Transverse colon (tissue), 4 donors: ENCODE measurements at regions not wholly inside any gene's neighbourhood (a gene's known extent, or its start where the extent isn't known, plus 50 kb on each side); places are given as distances from the start of the nearest gene placed in this dataset.

ENCODE experiments used
- DNase-seq: peaks from one replicate; pipeline ENCODE4 v3.0.0-alpha.2; 2019
- H3K27ac ChIP-seq, 4 donors: fragments of 200-600 bp; sonication (generic); 2 replicates each; pipeline ENCODE4 v1.5.1; 2016 to 2018; ENCODE audit warnings: inconsistent platforms in 4 of 4
- H3K27me3 ChIP-seq: fragments of 200-600 bp; sonication (generic); 2 replicates; pipeline ENCODE4 v1.5.1; 2017; ENCODE audit warnings: inconsistent platforms
- H3K36me3 ChIP-seq, 4 donors: fragments of 200-600 bp; sonication (generic); 2 replicates each; pipeline ENCODE4 v1.5.1; 2017 to 2019; ENCODE audit warnings: inconsistent platforms in 4 of 4
- H3K4me1 ChIP-seq, 4 donors: fragments of 200-600 bp; sonication (generic); 2 replicates each; pipeline ENCODE4 v1.5.1; 2017 to 2020; ENCODE audit warnings: inconsistent platforms in 4 of 4
- H3K4me3 ChIP-seq, 4 donors: fragments of 200-600 bp; sonication (generic); 1 replicate in 1 of 4; 2 replicates in 3 of 4; pipeline versions ENCODE4 v1.5.1 to v1.6.1; 2017 to 2019; ENCODE audit warnings: inconsistent platforms in 4 of 4
- H3K9me3 ChIP-seq, 2 donors: fragments of 200-600 bp; sonication (generic); 2 replicates each; pipeline ENCODE4 v1.5.1; 2017 to 2019; ENCODE audit warnings: inconsistent platforms in 2 of 2
- EP300 ChIP-seq: sonication (generic); formaldehyde crosslinking; IDR thresholded peaks from one replicate; pipeline ENCODE4 v1.6.1; 2017; ENCODE audit warnings: antibody characterized with exemption, low read depth
- POLR2A ChIP-seq: fragments of 450-650 bp; IDR thresholded peaks from one replicate; pipeline ENCODE4 v1.6.1; 2016; ENCODE audit warnings: antibody characterized with exemption, mild to moderate bottlenecking, moderate library complexity
- POLR2AphosphoS5 ChIP-seq, 3 donors: sonication (generic); formaldehyde crosslinking; IDR thresholded peaks; one replicate each; pipeline ENCODE4 v1.6.1; 2016; ENCODE audit warnings: antibody characterized with exemption in 3 of 3
- WGBS, 2 donors: methylation state at CpG; one replicate each; pipeline ENCODE4 v1.1.5; 2018; ENCODE audit warnings: low coverage in 1 of 2; 5-methylcytosine and 5-hydroxymethylcytosine counted together
- in situ Hi-C, 4 donors: fragments of 200-750 bp; cut with MboI; loops; one replicate each; pipeline versions ENCODE4 v1.15.0 to v1.15.1; 2017; ENCODE audit warnings: low sequenced_read_pairs in 3 of 4, low pct_ligation_motif_present in 1 of 4, low pct_unique_long_range_greater_than_20kb in 1 of 4
- intact Hi-C: fragments of 100-400 bp; cut with DNase I; formaldehyde crosslinking; loops from one replicate; pipeline ENCODE4 v1.15.1; 2023; ENCODE audit warnings: low total_unique reads
- TF ChIP-seq, protein P1 (sequence below), 5 experiments: fragments of 200-600 bp in 3 of 5; fragments of 450-650 bp in 2 of 5; sonication (generic) in 3 of 5; IDR thresholded peaks; 1 replicate in 2 of 5; 2 replicates in 3 of 5; pipeline ENCODE4 v1.5.1; 2016 to 2017; ENCODE audit warnings: antibody characterized with exemption in 5 of 5, inconsistent platforms in 3 of 5, mild to moderate bottlenecking in 2 of 5, moderate library complexity in 1 of 5

DNA sequence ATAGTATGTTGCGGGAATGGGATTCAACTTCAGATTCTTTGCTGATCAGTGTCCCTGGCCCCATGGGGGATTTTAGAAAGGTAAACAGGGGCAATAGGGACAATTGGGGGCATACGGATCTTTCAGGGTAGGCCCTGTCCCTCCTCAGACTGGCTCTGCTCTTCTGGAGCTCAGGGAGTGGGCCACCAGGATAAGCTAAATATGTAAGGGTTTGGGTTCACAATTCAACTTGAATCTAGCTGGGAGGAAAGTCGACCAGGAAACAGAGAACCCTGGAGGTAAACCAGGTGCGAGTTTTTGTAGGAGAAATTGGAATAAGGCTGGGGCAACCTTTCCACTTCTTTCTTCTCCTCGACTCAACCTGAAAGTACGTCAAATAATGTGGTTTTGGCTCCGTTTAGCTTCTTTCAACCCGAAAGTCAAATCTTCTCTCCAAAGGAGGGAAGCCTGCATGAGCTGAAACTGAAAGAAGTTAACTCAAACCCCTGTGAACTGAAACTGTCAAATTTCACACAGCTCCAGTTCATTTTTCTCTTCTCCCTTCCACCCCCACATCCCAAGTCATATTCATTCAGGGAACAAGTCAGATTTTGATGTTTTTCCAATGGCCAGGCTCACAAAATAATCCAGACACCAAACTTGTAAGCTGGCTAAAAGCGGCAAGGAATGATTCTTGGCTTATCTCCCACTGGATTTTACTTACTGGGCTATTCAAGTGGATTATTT lies 278.2 kb downstream of the CLIC5 start:
- WGBS, 2 donors, result 58 to 70% methylated on average over 8 to 9 of the region's 9 CpGs
- Histone ChIP-seq H3K4me1 (peaks cover 0 to 15% (median 0%) of the 10 kb centered on the region in 4 donors), H3K36me3 (no peaks in the 10 kb centered on the region), H3K4me3 (no peak overlapping the region), H3K27me3 (no peaks in the 10 kb centered on the region), H3K9me3 (no peaks in the 10 kb centered on the region), H3K27ac (no peak overlapping the region)
- DNase-seq, result no peak
- intact Hi-C loops (no loop called here), in situ Hi-C loops (no loop called here)
- TF ChIP-seq EP300, result no peak

DNA sequence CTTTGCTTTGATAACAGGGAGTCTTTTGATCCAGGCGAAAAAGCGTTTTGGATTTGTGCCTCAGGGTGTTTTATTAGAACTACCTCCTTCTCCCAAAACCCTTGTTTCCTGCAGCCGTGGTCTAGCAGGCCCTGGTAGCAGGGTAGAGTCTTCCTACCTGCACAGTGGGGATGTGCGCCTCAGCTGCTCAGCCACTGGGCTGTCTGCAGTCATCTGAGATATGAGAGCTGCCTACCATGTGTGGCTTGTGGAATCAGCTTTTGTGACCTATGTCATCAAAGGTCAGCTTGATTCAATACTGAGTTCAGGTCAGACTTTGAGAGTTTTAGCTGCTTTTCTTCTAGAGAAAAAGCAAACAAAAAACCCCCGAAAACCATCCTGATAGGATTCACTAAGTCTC lies 279.5 kb downstream of the CLIC5 start:
- TF ChIP-seq, protein P1, sequence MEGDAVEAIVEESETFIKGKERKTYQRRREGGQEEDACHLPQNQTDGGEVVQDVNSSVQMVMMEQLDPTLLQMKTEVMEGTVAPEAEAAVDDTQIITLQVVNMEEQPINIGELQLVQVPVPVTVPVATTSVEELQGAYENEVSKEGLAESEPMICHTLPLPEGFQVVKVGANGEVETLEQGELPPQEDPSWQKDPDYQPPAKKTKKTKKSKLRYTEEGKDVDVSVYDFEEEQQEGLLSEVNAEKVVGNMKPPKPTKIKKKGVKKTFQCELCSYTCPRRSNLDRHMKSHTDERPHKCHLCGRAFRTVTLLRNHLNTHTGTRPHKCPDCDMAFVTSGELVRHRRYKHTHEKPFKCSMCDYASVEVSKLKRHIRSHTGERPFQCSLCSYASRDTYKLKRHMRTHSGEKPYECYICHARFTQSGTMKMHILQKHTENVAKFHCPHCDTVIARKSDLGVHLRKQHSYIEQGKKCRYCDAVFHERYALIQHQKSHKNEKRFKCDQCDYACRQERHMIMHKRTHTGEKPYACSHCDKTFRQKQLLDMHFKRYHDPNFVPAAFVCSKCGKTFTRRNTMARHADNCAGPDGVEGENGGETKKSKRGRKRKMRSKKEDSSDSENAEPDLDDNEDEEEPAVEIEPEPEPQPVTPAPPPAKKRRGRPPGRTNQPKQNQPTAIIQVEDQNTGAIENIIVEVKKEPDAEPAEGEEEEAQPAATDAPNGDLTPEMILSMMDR (IDR thresholded peaks at IDR 0.05), result no peak
- TF ChIP-seq EP300 (no peak), POLR2A (no peak), POLR2AphosphoS5 (IDR thresholded peaks at IDR 0.05) (no peak)
- peaks cover 0 to 1% (median 0%) of the 10 kb centered on the region in 4 donors for H3K4me1 ChIP-seq
- intact Hi-C loops, result no loop called here

DNA sequence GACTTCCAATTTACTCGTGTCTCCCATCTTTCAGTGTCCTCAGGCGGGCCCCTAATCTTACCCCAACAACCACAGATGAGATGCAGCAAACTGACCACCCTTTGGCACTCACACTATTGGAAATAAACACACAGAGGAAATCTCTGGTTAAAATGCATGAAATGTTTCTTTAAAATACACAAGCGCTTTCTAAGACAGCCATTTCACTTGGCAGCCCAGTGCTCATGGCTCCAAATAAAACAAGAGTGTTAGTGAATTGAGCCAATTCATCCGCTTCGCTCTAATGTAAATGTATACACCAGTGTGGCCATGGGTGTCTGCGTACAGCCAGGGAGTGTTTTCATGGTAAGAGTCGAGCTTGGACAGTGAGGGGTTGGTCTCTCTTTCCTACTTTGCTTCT lies 282.9 kb downstream of the CLIC5 start:
- whole genome bisulfite sequencing, 2 donors, result 63 to 70% methylated on average over 5 to 7 of the region's 7 CpGs
- intact Hi-C loops, result no loop called here
- no peak for DNase-seq

More for the DNA sequence above, 279.5 kb downstream of the CLIC5 start:
- Histone ChIP-seq H3K9me3 (no peaks in the 10 kb centered on the region), H3K36me3 (no peaks in the 10 kb centered on the region), H3K27me3 (no peaks in the 10 kb centered on the region), H3K27ac (no peak overlapping the region), H3K4me3 (no peak overlapping the region)
- in situ Hi-C loops, result no loop called here
- 82 to 100% methylated on average over 1 to 5 of the region's 5 CpGs for WGBS, 2 donors
- no peak for DNase-seq

DNA sequence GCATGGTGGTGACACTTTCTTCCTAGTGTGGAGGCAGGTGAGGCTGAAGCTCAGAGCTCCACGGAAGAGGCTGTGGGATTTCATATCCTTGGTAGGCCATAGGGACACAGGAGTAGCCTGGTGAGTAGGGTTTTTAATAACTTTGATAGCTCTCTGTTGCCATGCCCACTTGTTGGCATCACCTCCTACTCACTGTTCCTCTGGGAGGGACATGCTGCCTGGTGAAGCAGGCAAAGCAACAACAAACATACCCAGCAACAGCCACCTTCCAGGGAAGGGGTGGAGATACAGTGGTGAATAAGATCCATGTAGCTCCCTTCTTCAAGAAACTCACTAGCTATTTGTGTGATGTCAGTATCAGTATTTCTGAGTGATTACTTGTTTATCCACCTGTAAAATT lies 285.4 kb downstream of the CLIC5 start:
- H3K27ac ChIP-seq, result no peak overlapping the region
- WGBS, 2 donors, result 88% methylated on average over 1 of the region's 1 CpG; no CpG with 5 or more reads in 1 of the 2 donors
- H3K9me3 ChIP-seq, result no peaks in the 10 kb centered on the region
- H3K36me3 ChIP-seq, result no peaks in the 10 kb centered on the region
- intact Hi-C loops, result no loop called here
- H3K4me3 ChIP-seq, result no peak overlapping the region
- H3K4me1 ChIP-seq, result no peaks in the 10 kb centered on the region
- no peak for TF ChIP-seq POLR2AphosphoS5 (IDR thresholded peaks at IDR 0.05)
- no peak for TF ChIP-seq POLR2A
- TF ChIP-seq, protein P1 (IDR thresholded peaks at IDR 0.05), result no peak
- no peak for TF ChIP-seq EP300
- in situ Hi-C loops, result no loop called here
- H3K27me3 ChIP-seq, result no peaks in the 10 kb centered on the region
- no peak for DNase-seq

More for the DNA sequence above, 282.9 kb downstream of the CLIC5 start:
- Histone ChIP-seq H3K27ac (no peak overlapping the region), H3K4me3 (no peak overlapping the region), H3K27me3 (no peaks in the 10 kb centered on the region), H3K4me1 (no peaks in the 10 kb centered on the region), H3K36me3 (no peaks in the 10 kb centered on the region), H3K9me3 (no peaks in the 10 kb centered on the region)
- in situ Hi-C loops, result no loop called here
- TF ChIP-seq POLR2A (no peak), POLR2AphosphoS5 (IDR thresholded peaks at IDR 0.05) (no peak), EP300 (no peak)
- TF ChIP-seq, protein P1 (IDR thresholded peaks at IDR 0.05), result no peak

DNA sequence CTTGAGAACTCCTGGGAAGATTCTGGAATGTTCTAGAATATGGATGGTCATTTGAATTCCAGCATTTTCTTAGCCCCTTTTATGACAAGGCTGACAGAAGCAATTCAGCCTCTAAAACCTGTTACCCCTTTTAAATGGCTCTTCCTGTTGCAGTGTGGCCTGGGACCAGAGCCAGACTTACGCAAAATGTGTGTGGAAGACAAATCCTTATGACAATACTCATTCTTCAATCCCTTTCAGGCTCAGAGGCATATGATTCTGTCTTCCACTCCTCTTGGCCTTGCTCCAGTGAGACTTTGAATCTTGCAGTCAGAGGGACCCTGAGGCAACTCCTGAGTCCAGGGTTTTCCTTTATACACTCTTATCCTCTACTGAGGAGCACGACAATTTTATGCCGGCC lies 287.0 kb downstream of the CLIC5 start:
- DNase-seq, result no peak
- WGBS, 2 donors, result 65 to 67% methylated on average over 2 to 3 of the region's 3 CpGs
- H3K27ac ChIP-seq, result no peak overlapping the region
- TF ChIP-seq POLR2A (no peak), POLR2AphosphoS5 (IDR thresholded peaks at IDR 0.05) (no peak), EP300 (no peak)
- TF ChIP-seq, protein P1 (IDR thresholded peaks at IDR 0.05), result no peak
- intact Hi-C loops (no loop called here), in situ Hi-C loops (no loop called here)
- no peaks in the 10 kb centered on the region for H3K4me1 ChIP-seq
- H3K4me3 ChIP-seq, result no peak overlapping the region
- H3K9me3 ChIP-seq, result no peaks in the 10 kb centered on the region
- no peaks in the 10 kb centered on the region for H3K36me3 ChIP-seq
- H3K27me3 ChIP-seq, result no peaks in the 10 kb centered on the region
